HAP-1 (cell line): ENCODE measurements at regions not wholly inside any gene's neighbourhood (a gene's known extent, or its start where the extent isn't known, plus 50 kb on each side); places are given as distances from the start of the nearest gene placed in this dataset.
A peak's percentile ranks its signal among the peaks of the same experiment; 100 is the strongest.
"Not testable (repeated sequence)": the region's sequence is repeated elsewhere in the genome, so short reads cannot be mapped to it uniquely, and the experiment has no call there.

Experiments
- DNase-seq, 2 experiments: peaks; one replicate each; pipeline ENCODE4 v3.0.0-alpha.2; 2016 to 2020; ENCODE audit warnings: low spot score in 2 of 2
- H3K27me3 ChIP-seq: fragments of 250-450 bp; sonication (Bioruptor Pico); 2 replicates; pipeline ENCODE4 v1.5.1; 2020; ENCODE audit warnings: low read depth, mild to moderate bottlenecking, moderate library complexity
- H3K36me3 ChIP-seq: fragments of 250-450 bp; sonication (Bioruptor Pico); replicated peaks from 2 replicates; pipeline ENCODE4 v1.5.1; 2020; ENCODE audit warnings: mild to moderate bottlenecking
- H3K4me1 ChIP-seq: fragments of 250-450 bp; sonication (Bioruptor Pico); 2 replicates; pipeline ENCODE4 v1.5.1; 2020; ENCODE audit warnings: mild to moderate bottlenecking
- H3K4me3 ChIP-seq: fragments of 250-450 bp; sonication (Bioruptor Pico); 2 replicates; pipeline ENCODE4 v1.5.1; 2020; ENCODE audit warnings: mild to moderate bottlenecking, moderate library complexity
- H3K9me3 ChIP-seq: fragments of 250-450 bp; sonication (Bioruptor Pico); 2 replicates; pipeline ENCODE4 v1.5.1; 2020; ENCODE audit warnings: mild to moderate bottlenecking, moderate library complexity
- in situ Hi-C: fragments of 300-500 bp; cut with MboI; formaldehyde crosslinking; loops from 3 replicates; pipeline ENCODE4 v1.14.3; 2020; ENCODE audit warnings: low sequenced_read_pairs, inconsistent platforms, mixed read lengths

DNA sequence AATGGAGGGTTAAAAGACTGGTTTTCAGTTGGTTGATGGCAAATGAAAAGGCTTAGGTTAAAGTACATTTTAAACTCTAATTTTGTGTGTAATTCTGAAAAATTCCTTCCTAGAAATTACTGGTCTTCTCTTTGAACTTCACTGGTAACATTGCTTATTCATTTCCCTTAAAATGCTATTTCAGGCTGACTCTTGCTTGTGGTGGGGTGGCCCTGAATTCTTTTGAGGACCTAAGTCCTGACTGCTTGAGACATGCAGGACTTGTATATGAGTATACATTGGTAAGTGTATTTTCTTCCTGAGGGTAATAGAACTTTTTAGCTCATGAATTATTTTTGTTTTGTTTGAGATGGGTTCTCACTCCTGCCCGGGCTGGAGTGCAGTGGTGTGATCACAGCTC lies 113.9 kb upstream of the VKORC1L1 start:
- H3K4me3 ChIP-seq, H3K9me3 ChIP-seq, DNase-seq, H3K4me1 ChIP-seq, H3K27me3 ChIP-seq, in situ Hi-C loops: not testable (repeated sequence)
- peaks cover 15% of the 10 kb centered on the region for H3K36me3 ChIP-seq

- H3K9me3 ChIP-seq, H3K4me1 ChIP-seq, H3K36me3 ChIP-seq, H3K27me3 ChIP-seq, H3K4me3 ChIP-seq, DNase-seq, in situ Hi-C loops: not testable (repeated sequence)
Measured at GRCh38 chr7:65762712-65763111, 110.2 kb upstream of the VKORC1L1 start.

DNA sequence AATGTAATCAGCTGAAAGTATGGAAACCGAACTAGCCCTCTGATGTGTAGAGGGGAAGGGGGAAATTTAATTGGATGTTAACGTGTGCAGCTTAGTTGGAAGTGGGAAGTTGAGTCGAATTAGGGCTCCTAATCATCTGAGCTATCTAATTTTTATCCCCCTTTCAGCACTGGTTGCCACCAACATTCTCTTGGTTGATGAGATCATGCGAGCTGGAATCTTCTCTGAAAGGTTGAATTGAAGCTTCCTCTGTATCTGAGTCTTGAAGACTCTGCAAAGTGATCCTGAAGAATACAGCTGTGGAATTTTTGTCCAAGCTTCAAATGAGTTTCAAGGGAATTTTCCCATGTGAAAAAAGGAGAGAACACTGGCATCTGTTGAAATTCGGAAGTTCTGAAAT lies 109.8 kb upstream of the VKORC1L1 start:
- H3K4me1 ChIP-seq, H3K36me3 ChIP-seq, DNase-seq, H3K4me3 ChIP-seq, H3K9me3 ChIP-seq, H3K27me3 ChIP-seq, in situ Hi-C loops: not testable (repeated sequence)

- H3K27me3 ChIP-seq, H3K9me3 ChIP-seq, H3K4me1 ChIP-seq, in situ Hi-C loops, H3K36me3 ChIP-seq: not testable (repeated sequence)
- peak overlapping the region; percentile 81 for H3K4me3 ChIP-seq
- peak; percentile 57 to 94 for DNase-seq
Measured at GRCh38 chr7:65770473-65771225, 102.2 kb upstream of the VKORC1L1 start.

- peak overlapping the region; percentile 81 for H3K4me3 ChIP-seq
- H3K9me3 ChIP-seq, DNase-seq, in situ Hi-C loops, H3K36me3 ChIP-seq, H3K4me1 ChIP-seq, H3K27me3 ChIP-seq: not testable (repeated sequence)
Measured at GRCh38 chr7:65771226-65771569, 101.7 kb upstream of the VKORC1L1 start.

DNA sequence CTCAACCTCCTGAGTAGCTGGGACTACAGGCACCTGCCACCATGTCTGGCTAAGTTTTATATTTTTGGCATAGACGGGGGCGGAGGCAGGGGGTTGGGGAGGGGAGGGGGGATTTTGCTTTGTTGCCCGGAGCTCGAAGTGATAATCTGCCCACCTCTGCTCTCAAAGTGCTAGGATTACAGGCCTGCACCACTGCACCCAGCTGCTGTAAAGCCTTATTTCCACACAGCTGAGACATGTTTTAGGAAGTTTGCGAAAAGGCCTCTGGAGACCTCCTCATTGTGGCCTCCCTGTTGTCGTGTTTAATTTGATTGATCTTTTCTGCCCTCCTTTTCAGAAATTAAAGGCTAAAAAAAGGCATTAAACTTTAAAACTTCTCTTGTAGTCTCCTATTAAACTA lies 96.2 kb upstream of the VKORC1L1 start:
- DNase-seq, H3K36me3 ChIP-seq, H3K9me3 ChIP-seq, H3K4me1 ChIP-seq, in situ Hi-C loops, H3K27me3 ChIP-seq, H3K4me3 ChIP-seq: not testable (repeated sequence)

DNA sequence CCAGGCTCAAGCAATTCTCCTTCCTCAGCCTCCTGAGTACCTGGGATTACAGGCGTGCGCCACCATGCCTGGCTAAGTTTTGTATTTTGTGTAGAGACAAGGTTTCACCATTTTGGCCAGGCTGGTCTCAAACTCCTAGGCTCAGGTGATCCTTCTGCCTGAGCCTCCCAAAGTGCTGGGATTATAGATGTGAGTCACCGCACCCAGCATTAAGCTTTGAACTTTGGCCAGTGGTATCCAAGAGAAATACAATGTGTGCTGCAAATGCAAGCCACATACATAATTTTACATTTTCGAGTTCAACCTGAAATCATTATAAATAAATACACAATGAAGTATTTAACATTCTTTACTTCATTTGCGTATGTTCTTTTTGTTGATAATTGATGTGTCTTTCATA lies 82.9 kb upstream of the VKORC1L1 start:
- in situ Hi-C loops, H3K36me3 ChIP-seq, H3K9me3 ChIP-seq, H3K27me3 ChIP-seq, H3K4me3 ChIP-seq, H3K4me1 ChIP-seq, DNase-seq: not testable (repeated sequence)

DNA sequence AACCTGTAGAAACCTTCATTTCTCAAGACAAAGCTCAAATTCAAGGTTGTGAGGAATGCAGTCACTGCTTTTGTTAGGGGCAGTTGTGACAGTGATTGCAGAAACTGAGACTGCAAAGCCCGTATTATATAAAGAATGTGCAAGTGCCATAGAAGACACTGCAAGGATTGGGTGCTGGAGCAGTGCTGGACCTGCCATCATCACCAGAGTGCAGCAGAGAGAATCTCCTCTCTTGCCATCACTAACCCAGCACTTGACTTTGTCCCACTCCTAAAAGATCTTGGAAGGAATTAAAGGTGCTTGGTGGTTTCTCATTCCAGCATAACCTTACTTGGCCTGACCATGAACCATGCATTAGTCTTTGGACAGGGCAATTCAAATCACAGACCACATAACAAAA lies 81.1 kb upstream of the VKORC1L1 start:
- H3K9me3 ChIP-seq, H3K36me3 ChIP-seq, H3K4me1 ChIP-seq, DNase-seq, H3K4me3 ChIP-seq, H3K27me3 ChIP-seq, in situ Hi-C loops: not testable (repeated sequence)

DNA sequence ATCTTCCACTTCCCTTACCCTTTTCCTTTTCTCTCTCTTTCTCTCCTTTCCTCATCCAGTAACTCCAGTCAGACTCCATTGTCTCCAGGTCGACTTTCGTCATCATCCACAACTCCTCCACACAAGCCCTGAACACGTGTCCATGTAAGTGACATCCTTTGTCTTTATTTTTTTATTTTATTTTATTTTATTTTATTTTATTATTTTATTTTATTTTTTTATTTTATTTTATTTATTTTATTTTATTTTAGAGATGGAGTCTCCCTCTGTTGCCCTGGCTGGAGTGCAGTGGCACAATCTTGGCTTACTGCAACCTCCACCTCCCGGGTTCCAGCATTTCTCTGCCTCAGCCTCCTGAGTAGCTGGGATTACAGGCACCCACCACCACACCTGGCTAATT lies 80.1 kb upstream of the VKORC1L1 start:
- H3K4me1 ChIP-seq, H3K4me3 ChIP-seq, H3K27me3 ChIP-seq, H3K9me3 ChIP-seq, in situ Hi-C loops, H3K36me3 ChIP-seq, DNase-seq: not testable (repeated sequence)

DNA sequence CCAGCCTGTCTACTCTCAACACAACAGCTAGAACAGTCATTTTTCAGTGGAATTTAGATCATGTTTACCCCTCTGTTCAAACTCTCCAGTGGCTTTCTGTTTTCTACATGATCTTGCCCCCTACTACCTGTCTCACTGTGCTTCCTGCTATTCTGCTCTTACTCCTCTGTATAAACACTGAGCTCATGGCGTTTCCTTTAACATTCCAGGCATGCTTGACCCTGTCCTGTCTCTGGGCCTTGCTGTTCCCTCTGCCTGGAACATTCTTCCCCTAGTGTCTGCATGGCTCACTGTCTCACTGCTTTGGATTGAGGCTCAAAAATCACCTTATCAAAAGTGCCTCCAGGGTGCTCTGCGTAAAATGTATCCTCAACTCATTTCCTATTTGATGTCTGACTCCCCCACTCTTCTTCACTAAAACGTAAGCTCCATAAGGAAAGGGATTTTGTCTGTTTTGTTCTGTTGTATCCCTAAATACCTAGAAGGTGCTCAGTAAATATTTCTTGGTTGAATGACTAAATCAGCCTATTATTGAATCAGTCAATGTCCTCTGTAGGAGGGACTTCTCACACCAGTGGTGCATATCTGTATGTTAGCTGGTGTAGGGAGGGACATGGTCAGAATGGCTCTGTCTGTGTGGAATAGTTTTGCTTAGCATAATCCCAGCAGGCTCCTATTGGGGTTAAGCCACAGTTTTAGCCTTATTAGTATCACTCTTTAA lies 78.0 kb upstream of the VKORC1L1 start:
- H3K9me3 ChIP-seq, DNase-seq, H3K27me3 ChIP-seq, H3K4me3 ChIP-seq, in situ Hi-C loops, H3K36me3 ChIP-seq: not testable (repeated sequence)
- H3K4me1 ChIP-seq = peaks cover 12% of the 10 kb centered on the region

DNA sequence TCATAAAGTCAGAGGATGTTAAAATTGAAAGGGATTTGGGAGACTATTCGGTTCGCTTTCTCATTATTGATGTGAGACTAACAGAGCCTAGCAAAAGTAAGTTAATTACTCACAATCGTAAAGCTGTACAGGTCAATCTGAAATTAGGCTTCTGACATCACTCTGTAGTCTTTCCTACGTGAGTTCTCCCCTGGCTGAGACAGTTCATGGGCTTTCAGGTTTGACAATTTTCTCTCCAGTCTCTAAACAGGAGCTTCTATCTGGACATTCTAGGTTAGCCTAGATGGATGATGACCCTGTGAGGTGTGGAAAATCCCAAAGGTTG lies 77.5 kb upstream of the VKORC1L1 start:
- in situ Hi-C loops, H3K36me3 ChIP-seq, H3K27me3 ChIP-seq, DNase-seq, H3K4me3 ChIP-seq, H3K9me3 ChIP-seq: not testable (repeated sequence)
- peaks cover 12% of the 10 kb centered on the region for H3K4me1 ChIP-seq

GRCh38 chr7:65796205-65796604 lies 76.7 kb upstream of the VKORC1L1 start:
- no peak overlapping the region for H3K4me3 ChIP-seq
- in situ Hi-C loops = no loop called here
- H3K27me3 ChIP-seq = no peaks in the 10 kb centered on the region
- DNase-seq = no peak
- H3K4me1 ChIP-seq = peaks cover 12% of the 10 kb centered on the region
- H3K36me3 ChIP-seq = no peaks in the 10 kb centered on the region
- H3K9me3 ChIP-seq = no peaks in the 10 kb centered on the region

DNA sequence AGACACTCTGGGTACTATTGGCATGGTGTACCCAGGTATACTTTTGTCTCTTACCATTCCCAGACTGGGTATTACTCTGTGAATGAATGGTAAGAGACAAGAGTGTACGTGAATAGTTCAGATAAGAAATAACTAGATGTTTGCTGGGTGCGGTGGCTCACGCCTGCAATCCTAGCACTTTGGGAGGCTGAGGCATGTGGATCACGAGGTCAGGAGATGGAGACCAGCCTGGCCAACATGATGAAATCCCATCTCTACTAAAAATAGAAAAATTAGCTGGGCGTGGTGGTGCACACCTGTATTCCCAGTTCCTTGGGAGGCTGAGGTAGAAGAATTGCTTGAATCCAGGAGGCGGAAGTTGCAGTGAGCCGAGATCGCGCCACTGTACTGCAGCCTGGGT lies 75.8 kb upstream of the VKORC1L1 start:
- H3K27me3 ChIP-seq, in situ Hi-C loops, H3K4me3 ChIP-seq, DNase-seq, H3K9me3 ChIP-seq, H3K36me3 ChIP-seq: not testable (repeated sequence)
- H3K4me1 ChIP-seq = peaks cover 12% of the 10 kb centered on the region

- H3K4me3 ChIP-seq, in situ Hi-C loops, H3K9me3 ChIP-seq, H3K27me3 ChIP-seq, H3K36me3 ChIP-seq, DNase-seq: not testable (repeated sequence)
- peaks cover 12% of the 10 kb centered on the region for H3K4me1 ChIP-seq
Measured at GRCh38 chr7:65797566-65797965, 75.3 kb upstream of the VKORC1L1 start.
